ENCODE measurements at regions not wholly inside any gene's neighbourhood (a gene's known extent, or its start where the extent isn't known, plus 50 kb on each side); places are given as distances from the start of the nearest gene placed in this dataset.

DNA sequence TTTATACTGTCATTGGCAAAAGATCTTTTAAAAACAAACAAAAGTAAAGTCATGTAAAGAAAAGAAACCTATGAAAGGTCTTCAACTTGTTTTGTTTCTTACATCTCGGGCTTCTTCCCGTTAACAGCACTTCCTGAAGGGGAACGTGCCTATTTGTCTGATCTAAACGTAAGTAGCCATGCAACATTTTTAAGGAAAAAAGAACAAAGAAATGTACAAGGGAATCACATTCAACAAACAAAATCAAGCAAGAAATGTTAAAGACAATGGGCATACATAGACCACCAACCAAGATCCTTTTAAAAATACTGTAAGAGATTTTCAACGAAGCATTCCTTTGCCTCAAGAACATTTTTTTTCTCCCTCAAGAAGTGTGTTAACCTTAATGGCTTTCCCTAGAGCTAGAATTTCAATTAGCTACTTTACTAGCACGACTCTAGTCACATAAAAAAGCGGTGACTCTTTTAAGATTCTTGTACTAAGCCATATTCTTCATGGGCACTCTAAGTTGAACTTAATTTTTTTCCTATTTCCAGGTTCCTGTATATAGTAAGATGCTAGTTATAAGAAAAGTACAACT, 112.0 kb upstream of the TTC29 start:
- TF ChIP-seq, protein P1, sequence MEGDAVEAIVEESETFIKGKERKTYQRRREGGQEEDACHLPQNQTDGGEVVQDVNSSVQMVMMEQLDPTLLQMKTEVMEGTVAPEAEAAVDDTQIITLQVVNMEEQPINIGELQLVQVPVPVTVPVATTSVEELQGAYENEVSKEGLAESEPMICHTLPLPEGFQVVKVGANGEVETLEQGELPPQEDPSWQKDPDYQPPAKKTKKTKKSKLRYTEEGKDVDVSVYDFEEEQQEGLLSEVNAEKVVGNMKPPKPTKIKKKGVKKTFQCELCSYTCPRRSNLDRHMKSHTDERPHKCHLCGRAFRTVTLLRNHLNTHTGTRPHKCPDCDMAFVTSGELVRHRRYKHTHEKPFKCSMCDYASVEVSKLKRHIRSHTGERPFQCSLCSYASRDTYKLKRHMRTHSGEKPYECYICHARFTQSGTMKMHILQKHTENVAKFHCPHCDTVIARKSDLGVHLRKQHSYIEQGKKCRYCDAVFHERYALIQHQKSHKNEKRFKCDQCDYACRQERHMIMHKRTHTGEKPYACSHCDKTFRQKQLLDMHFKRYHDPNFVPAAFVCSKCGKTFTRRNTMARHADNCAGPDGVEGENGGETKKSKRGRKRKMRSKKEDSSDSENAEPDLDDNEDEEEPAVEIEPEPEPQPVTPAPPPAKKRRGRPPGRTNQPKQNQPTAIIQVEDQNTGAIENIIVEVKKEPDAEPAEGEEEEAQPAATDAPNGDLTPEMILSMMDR (IDR thresholded peaks at IDR 0.05; ENCODE audit: low read depth, low read length): no peak
- TF ChIP-seq MYC (IDR thresholded peaks at IDR 0.05; ENCODE audit: low read depth, low read length): no peak
- no peak for TF ChIP-seq POLR2A (IDR thresholded peaks at IDR 0.05; ENCODE audit: extremely low read depth, insufficient read length)
